H1 (cell line): ENCODE measurements at regions not wholly inside any gene's neighbourhood (a gene's known extent, or its start where the extent isn't known, plus 50 kb on each side); places are given as distances from the start of the nearest gene placed in this dataset.

Experiments used
- CTBP2 ChIP-seq: IDR thresholded peaks from 2 replicates; pipeline ENCODE4 v1.7.0; 2011; ENCODE audit warnings: borderline replicate concordance, mild to moderate bottlenecking, moderate library complexity, mixed read lengths, low read length; ENCODE audit not compliant: insufficient read depth, insufficient read length
- JUN ChIP-seq: IDR thresholded peaks from 2 replicates; pipeline ENCODE4 v1.6.1; 2011; ENCODE audit warnings: low read depth, mild to moderate bottlenecking, improper control_type of control experiment, low read length
- KDM4A ChIP-seq: IDR thresholded peaks from one replicate; pipeline ENCODE4 v1.7.1; 2012; ENCODE audit warnings: low read depth, mild to moderate bottlenecking, moderate library complexity, low read length, inconsistent platforms; ENCODE audit not compliant: severe bottlenecking
- POLR2A ChIP-seq, 2 experiments: IDR thresholded peaks; 1 replicate in 1 of 2; 2 replicates in 1 of 2; pipeline ENCODE4 v1.6.1; 2011; ENCODE audit warnings: low read depth in 2 of 2, low read length in 2 of 2, mild to moderate bottlenecking in 2 of 2; ENCODE audit errors: control extremely low read depth in 1 of 2
- RNF2 ChIP-seq: fragments of 200-900, 300-1000 bp; sonication (generic); IDR thresholded peaks from 2 replicates; pipeline ENCODE4 v1.7.1; 2016; ENCODE audit warnings: borderline replicate concordance, low read depth, mild to moderate bottlenecking, antibody characterized with exemption, low read length; ENCODE audit not compliant: poor library complexity, severe bottlenecking; ENCODE audit errors: missing control alignments
- TAF1 ChIP-seq: IDR thresholded peaks from 2 replicates; pipeline ENCODE4 v1.6.1; 2011; ENCODE audit warnings: mild to moderate bottlenecking, low read depth, low read length

DNA sequence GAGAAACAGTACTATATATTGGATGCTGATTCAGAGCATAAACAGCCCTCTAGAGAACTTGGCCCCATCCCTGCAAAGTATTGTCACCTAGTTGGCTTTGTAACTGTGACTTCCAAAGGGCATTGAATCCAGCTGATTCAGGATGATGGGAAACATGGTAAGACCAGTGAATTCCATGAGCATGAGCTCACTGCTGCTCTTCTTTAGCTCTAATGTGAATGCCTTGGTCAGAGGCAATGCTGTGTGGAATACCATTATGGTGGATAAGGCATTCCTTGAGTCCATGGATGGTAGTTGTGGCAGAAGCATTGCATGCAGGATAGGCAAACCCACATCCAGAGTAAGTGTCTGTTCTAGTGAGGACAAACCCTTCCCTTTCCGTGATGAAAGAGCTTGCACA lies 365.6 kb upstream of the EDA2R start (continued):
- TF ChIP-seq CTBP2 (no peak), KDM4A (no peak), RNF2 (no peak), POLR2A (IDR thresholded peaks at IDR 0.05; ENCODE audit: control extremely low read depth in 1 of 2, low read depth in 2 of 2, low read length in 2 of 2) (no peak), TAF1 (no peak), JUN (no peak)
